ENCODE measurements at regions not wholly inside any gene's neighbourhood (a gene's known extent, or its start where the extent isn't known, plus 50 kb on each side); places are given as distances from the start of the nearest gene placed in this dataset.

DNA sequence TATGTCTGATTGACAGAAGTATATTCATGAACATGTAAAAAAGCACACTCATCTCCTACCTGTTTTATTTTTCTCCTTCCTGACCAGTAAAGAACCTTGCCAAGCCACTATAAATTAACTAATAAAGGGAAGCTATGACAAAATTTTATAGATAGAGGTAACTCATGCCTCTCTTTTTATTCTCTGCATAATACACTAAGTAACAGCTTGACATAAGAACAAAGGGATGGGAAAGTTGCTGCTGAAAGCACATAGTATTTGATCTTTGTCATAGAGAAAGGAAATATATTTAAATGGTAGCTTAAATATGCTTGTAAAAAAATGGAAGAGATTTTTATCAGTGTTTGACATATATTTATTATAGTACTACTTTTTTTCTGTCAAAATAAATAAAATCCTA lies 1065.7 kb upstream of the CDH9 start:
- TF ChIP-seq, protein P1, sequence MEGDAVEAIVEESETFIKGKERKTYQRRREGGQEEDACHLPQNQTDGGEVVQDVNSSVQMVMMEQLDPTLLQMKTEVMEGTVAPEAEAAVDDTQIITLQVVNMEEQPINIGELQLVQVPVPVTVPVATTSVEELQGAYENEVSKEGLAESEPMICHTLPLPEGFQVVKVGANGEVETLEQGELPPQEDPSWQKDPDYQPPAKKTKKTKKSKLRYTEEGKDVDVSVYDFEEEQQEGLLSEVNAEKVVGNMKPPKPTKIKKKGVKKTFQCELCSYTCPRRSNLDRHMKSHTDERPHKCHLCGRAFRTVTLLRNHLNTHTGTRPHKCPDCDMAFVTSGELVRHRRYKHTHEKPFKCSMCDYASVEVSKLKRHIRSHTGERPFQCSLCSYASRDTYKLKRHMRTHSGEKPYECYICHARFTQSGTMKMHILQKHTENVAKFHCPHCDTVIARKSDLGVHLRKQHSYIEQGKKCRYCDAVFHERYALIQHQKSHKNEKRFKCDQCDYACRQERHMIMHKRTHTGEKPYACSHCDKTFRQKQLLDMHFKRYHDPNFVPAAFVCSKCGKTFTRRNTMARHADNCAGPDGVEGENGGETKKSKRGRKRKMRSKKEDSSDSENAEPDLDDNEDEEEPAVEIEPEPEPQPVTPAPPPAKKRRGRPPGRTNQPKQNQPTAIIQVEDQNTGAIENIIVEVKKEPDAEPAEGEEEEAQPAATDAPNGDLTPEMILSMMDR (IDR thresholded peaks at IDR 0.05) = no peak
- Mint-ChIP-seq H3K9me3 (peaks cover 2% of the 10 kb centered on the region), H3K4me3 (no peak overlapping the region), H3K27ac (no peak overlapping the region), H3K4me1 (ENCODE audit: low read depth) (no peaks in the 10 kb centered on the region), H3K36me3 (ENCODE audit: low read depth) (no peaks in the 10 kb centered on the region), H3K27me3 (no peaks in the 10 kb centered on the region)
- ChIA-PET CTCF (no interaction called here), POLR2A (no interaction called here)
- no peak for ATAC-seq
- intact Hi-C loops (cut with micrococcal nuclease) = no loop called here
- DNase-seq = no peak

DNA sequence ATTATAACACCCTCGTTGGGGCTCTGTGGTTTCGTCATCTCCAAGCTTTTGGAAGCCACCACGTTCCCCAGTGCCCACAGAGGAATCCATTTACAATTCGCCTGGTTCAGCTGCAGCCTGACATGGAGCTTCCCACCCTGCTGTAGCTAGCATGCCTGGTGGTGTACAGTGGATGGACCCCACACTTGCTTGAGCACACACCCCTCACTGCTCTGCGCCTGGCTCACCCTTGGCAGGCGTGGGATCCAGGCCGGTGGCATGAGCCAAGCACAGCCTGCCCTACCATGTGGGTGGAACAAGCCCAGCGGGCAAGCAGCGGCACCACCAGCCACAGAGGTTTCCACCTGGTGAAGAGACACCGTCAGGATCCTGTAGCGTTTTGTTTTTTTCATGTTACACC lies 1045.7 kb upstream of the CDH9 start:
- Mint-ChIP-seq H3K36me3 (ENCODE audit: low read depth) (no peaks in the 10 kb centered on the region), H3K9me3 (peaks cover 19% of the 10 kb centered on the region), H3K27ac (no peak overlapping the region), H3K27me3 (no peaks in the 10 kb centered on the region), H3K4me1 (ENCODE audit: low read depth) (no peaks in the 10 kb centered on the region), H3K4me3 (no peak overlapping the region)
- ChIA-PET POLR2A (no interaction called here), CTCF (no interaction called here)
- ATAC-seq = no peak
- intact Hi-C loops (cut with micrococcal nuclease) = no loop called here
- TF ChIP-seq, protein P1 (IDR thresholded peaks at IDR 0.05) = no peak
- DNase-seq = no peak

DNA sequence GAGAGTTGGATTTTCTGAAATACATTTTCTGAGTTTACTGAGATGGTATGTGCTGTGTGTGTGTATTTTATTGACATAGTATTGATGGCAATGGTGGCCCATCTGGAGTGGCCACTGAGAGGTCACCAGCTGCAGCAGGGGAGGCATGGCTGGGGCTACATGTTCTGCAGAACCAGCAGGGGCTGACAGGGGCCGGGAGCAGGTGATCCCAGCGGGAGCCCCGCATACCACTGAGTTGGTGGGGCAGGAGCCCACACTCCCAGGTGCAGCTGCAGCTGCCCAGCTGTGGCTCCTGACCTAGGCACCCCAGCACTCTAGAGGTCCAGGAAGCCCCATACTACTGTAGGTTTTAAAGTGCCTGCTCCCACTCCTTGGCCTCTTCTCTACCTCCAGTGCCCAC lies 1044.2 kb upstream of the CDH9 start:
- ATAC-seq (no peak), DNase-seq (no peak)
- H3K27ac Mint-ChIP-seq = no peak overlapping the region
- H3K9me3 Mint-ChIP-seq = peaks cover 15% of the 10 kb centered on the region
- no peak overlapping the region for H3K4me3 Mint-ChIP-seq
- no peaks in the 10 kb centered on the region for H3K36me3 Mint-ChIP-seq (ENCODE audit: low read depth)
- intact Hi-C loops (cut with micrococcal nuclease) = no loop called here
- no peaks in the 10 kb centered on the region for H3K4me1 Mint-ChIP-seq (ENCODE audit: low read depth)
- ChIA-PET CTCF (no interaction called here), POLR2A (no interaction called here)
- no peaks in the 10 kb centered on the region for H3K27me3 Mint-ChIP-seq
- TF ChIP-seq, protein P1 (IDR thresholded peaks at IDR 0.05) = no peak

DNA sequence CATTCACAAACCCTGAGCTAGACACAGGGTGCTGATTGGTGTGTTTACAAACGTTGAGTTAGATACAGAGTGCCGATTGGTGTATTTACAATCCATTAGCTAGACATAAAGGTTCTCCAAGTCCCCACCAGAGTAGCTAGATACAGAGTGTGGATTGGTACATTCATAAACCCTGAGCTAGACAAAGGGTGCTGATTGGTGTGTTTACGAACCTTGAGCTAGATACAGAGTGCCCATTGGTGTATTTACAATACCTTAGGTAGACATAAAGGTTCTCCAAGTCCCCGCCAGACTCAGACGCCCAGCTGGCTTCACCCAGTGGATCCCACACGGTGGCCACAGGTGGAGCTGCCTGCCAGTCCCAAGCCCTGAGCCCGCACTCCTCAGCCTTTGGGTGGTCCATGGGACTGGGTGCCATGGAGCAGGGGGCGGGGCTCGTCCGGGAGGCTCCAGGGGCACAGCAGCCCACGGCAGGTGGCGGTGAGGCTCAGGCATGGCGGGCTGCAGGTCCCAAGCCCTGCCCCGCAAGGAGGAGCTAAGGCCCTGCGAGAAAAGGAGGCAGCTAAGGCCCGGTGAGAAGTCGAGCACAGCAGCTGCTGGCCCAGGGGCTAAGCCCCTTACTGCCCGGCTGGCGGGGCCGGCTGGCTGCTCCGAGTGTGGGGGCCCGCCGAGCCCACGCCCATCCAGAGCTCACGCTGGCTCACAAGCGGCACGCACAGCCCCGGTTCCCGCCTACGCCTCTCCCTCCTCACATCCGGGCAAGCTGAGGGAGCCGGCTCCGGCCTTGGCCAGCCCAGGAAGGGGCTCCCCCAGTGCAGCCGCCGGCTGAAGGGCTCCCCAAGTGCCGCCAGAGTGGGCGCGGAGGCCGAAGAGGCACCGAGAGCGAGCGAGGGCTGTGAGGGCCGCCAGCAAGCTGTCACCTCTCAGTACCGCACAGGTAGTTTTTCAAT lies 1039.2 kb upstream of the CDH9 start:
- intact Hi-C loops (cut with micrococcal nuclease) = no loop called here
- ATAC-seq = no peak
- H3K27ac Mint-ChIP-seq = no peak overlapping the region
- ChIA-PET POLR2A (no interaction called here), CTCF (no interaction called here)
- no peaks in the 10 kb centered on the region for H3K36me3 Mint-ChIP-seq (ENCODE audit: low read depth)
- H3K4me1 Mint-ChIP-seq (ENCODE audit: low read depth) = no peaks in the 10 kb centered on the region
- DNase-seq = no peak
- no peak overlapping the region for H3K4me3 Mint-ChIP-seq
- H3K9me3 Mint-ChIP-seq = peaks cover 12% of the 10 kb centered on the region
- TF ChIP-seq, protein P1 (IDR thresholded peaks at IDR 0.05) = no peak
- H3K27me3 Mint-ChIP-seq = no peaks in the 10 kb centered on the region

DNA sequence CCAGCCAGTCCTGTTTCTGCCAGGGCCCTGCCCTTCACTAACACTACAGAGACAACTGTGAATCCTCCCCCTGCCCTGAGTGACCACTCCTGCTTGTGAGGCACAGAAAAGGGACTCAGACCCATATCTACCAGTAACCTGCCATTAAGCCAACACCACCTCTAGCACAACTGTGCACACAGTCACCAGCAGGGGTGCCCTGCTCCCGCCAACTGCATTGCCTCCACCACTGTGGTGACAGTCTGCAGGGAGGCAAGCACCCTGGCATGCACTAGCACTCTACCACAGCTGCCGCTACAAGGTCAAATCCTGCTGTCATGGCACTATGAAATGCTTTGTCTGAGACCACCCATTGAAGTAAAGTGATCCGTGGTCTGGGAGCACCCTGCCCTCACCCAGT lies 1028.5 kb upstream of the CDH9 start:
- H3K9me3 Mint-ChIP-seq = peaks cover 16% of the 10 kb centered on the region
- H3K27me3 Mint-ChIP-seq = no peaks in the 10 kb centered on the region
- no peaks in the 10 kb centered on the region for H3K36me3 Mint-ChIP-seq (ENCODE audit: low read depth)
- DNase-seq (no peak), ATAC-seq (no peak)
- POLR2A ChIA-PET = no interaction called here
- H3K4me1 Mint-ChIP-seq (ENCODE audit: low read depth) = no peaks in the 10 kb centered on the region
- H3K27ac Mint-ChIP-seq = no peak overlapping the region
- H3K4me3 Mint-ChIP-seq = no peak overlapping the region
- TF ChIP-seq, protein P1 (IDR thresholded peaks at IDR 0.05) = no peak
- intact Hi-C loops (cut with micrococcal nuclease) = no loop called here
- CTCF ChIA-PET = no interaction called here
